ENCODE measurements at regions not wholly inside any gene's neighbourhood (a gene's known extent, or its start where the extent isn't known, plus 50 kb on each side); places are given as distances from the start of the nearest gene placed in this dataset.

- DNase-seq (no peak), ATAC-seq (no peak)
- no peaks in the 10 kb centered on the region for H3K36me3 ChIP-seq (ENCODE audit: insufficient read depth in 1 of 2, low read depth in 1 of 2)
- no peaks in the 10 kb centered on the region for H3K9me3 ChIP-seq
- H3K27ac ChIP-seq: no peak overlapping the region
- intact Hi-C loops (cut with DNase I): no loop called here
- WGBS, 3 donors: 77 to 87% (median 84%) methylated on average over 5 of the region's 5 CpGs
- no peak for TF ChIP-seq CTCF (IDR thresholded peaks at IDR 0.05)
- H3K27me3 ChIP-seq (ENCODE audit: insufficient read depth in 3 of 3, low read length in 2 of 3): no peaks in the 10 kb centered on the region
- H3K4me1 ChIP-seq: no peaks in the 10 kb centered on the region
- no peak overlapping the region for H3K4me3 ChIP-seq
Measured at GRCh38 chr3:73228000-73228399, 166.5 kb downstream of the EBLN2 start.

- ATAC-seq (no peak), DNase-seq (no peak)
- no peaks in the 10 kb centered on the region for H3K9me3 ChIP-seq
- H3K4me3 ChIP-seq: no peak overlapping the region
- H3K27me3 ChIP-seq (ENCODE audit: insufficient read depth in 3 of 3, low read length in 2 of 3): no peaks in the 10 kb centered on the region
- no peaks in the 10 kb centered on the region for H3K4me1 ChIP-seq
- no peaks in the 10 kb centered on the region for H3K36me3 ChIP-seq (ENCODE audit: insufficient read depth in 1 of 2, low read depth in 1 of 2)
- intact Hi-C loops (cut with DNase I): no loop called here
- H3K27ac ChIP-seq: no peak overlapping the region
- TF ChIP-seq CTCF (IDR thresholded peaks at IDR 0.05): no peak
- 57 to 69% (median 58%) methylated on average over 5 of the region's 5 CpGs for WGBS, 3 donors
Measured at GRCh38 chr3:73228437-73228836, 167.0 kb downstream of the EBLN2 start.

- Histone ChIP-seq H3K36me3 (ENCODE audit: insufficient read depth in 1 of 2, low read depth in 1 of 2) (no peaks in the 10 kb centered on the region), H3K4me1 (no peaks in the 10 kb centered on the region), H3K27ac (no peak overlapping the region), H3K27me3 (ENCODE audit: insufficient read depth in 3 of 3, low read length in 2 of 3) (no peaks in the 10 kb centered on the region), H3K4me3 (no peak overlapping the region), H3K9me3 (no peaks in the 10 kb centered on the region)
- ATAC-seq (no peak), DNase-seq (no peak)
- intact Hi-C loops (cut with DNase I): no loop called here
- TF ChIP-seq CTCF (IDR thresholded peaks at IDR 0.05): no peak
- 54 to 63% (median 61%) methylated on average over 8 of the region's 8 CpGs for WGBS, 3 donors
Measured at GRCh38 chr3:73228959-73229358, 167.5 kb downstream of the EBLN2 start.

GRCh38 chr3:73234354-73235014 lies 173.0 kb downstream of the EBLN2 start:
- H3K27me3 ChIP-seq (ENCODE audit: insufficient read depth in 3 of 3, low read length in 2 of 3): no peaks in the 10 kb centered on the region
- no peak for ATAC-seq
- no peaks in the 10 kb centered on the region for H3K4me1 ChIP-seq
- WGBS, 3 donors: 97 to 99% (median 97%) methylated on average over 4 of the region's 4 CpGs
- DNase-seq: no peak
- H3K9me3 ChIP-seq: no peaks in the 10 kb centered on the region
- H3K4me3 ChIP-seq: no peak overlapping the region
- H3K27ac ChIP-seq: no peak overlapping the region
- intact Hi-C loops (cut with DNase I): no loop called here
- TF ChIP-seq CTCF (IDR thresholded peaks at IDR 0.05): no peak
- no peaks in the 10 kb centered on the region for H3K36me3 ChIP-seq (ENCODE audit: insufficient read depth in 1 of 2, low read depth in 1 of 2)

GRCh38 chr3:73235768-73236167 lies 174.3 kb downstream of the EBLN2 start:
- TF ChIP-seq CTCF (IDR thresholded peaks at IDR 0.05): no peak
- ATAC-seq (no peak), DNase-seq (no peak)
- Histone ChIP-seq H3K4me3 (no peak overlapping the region), H3K36me3 (ENCODE audit: insufficient read depth in 1 of 2, low read depth in 1 of 2) (no peaks in the 10 kb centered on the region), H3K27me3 (ENCODE audit: insufficient read depth in 3 of 3, low read length in 2 of 3) (no peaks in the 10 kb centered on the region), H3K9me3 (no peaks in the 10 kb centered on the region), H3K27ac (no peak overlapping the region), H3K4me1 (no peaks in the 10 kb centered on the region)
- intact Hi-C loops (cut with DNase I): no loop called here
- 30 to 33% (median 30%) methylated on average over 7 of the region's 7 CpGs for WGBS, 3 donors

Data from psoas muscle (tissue), 7 donors.